ENCODE measurements at regions not wholly inside any gene's neighbourhood (a gene's known extent, or its start where the extent isn't known, plus 50 kb on each side); places are given as distances from the start of the nearest gene placed in this dataset.

GRCh38 chr6:155946860-155947259 lies 491.2 kb upstream of the NOX3 start:
- TF ChIP-seq, protein P1, sequence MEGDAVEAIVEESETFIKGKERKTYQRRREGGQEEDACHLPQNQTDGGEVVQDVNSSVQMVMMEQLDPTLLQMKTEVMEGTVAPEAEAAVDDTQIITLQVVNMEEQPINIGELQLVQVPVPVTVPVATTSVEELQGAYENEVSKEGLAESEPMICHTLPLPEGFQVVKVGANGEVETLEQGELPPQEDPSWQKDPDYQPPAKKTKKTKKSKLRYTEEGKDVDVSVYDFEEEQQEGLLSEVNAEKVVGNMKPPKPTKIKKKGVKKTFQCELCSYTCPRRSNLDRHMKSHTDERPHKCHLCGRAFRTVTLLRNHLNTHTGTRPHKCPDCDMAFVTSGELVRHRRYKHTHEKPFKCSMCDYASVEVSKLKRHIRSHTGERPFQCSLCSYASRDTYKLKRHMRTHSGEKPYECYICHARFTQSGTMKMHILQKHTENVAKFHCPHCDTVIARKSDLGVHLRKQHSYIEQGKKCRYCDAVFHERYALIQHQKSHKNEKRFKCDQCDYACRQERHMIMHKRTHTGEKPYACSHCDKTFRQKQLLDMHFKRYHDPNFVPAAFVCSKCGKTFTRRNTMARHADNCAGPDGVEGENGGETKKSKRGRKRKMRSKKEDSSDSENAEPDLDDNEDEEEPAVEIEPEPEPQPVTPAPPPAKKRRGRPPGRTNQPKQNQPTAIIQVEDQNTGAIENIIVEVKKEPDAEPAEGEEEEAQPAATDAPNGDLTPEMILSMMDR (IDR thresholded peaks at IDR 0.05), result no peak
- TF ChIP-seq POLR2A (IDR thresholded peaks at IDR 0.05), result no peak
